ENCODE measurements at regions not wholly inside any gene's neighbourhood (a gene's known extent, or its start where the extent isn't known, plus 50 kb on each side); places are given as distances from the start of the nearest gene placed in this dataset.

- no peak for TF ChIP-seq CTCF (conservative IDR thresholded peaks at IDR 0.05; ENCODE audit: low read depth, low read length)
- TF ChIP-seq EZH2phosphoT487 (IDR thresholded peaks at IDR 0.05; ENCODE audit: borderline replicate concordance, low read length) = no peak
- no peak for TF ChIP-seq EZH2 (IDR thresholded peaks at IDR 0.05; ENCODE audit: low read length, unreplicated experiment)
Observed at GRCh38 chr12:65568517-65568916, 255.8 kb upstream of the HMGA2 start.
